Cerebellar cortex (tissue), 1 donor: ENCODE measurements at regions not wholly inside any gene's neighbourhood (a gene's known extent, or its start where the extent isn't known, plus 50 kb on each side); places are given as distances from the start of the nearest gene placed in this dataset.
A peak's percentile ranks its signal among the peaks of the same experiment; 100 is the strongest.
"Not testable (repeated sequence)": the region's sequence is repeated elsewhere in the genome, so short reads cannot be mapped to it uniquely, and the experiment has no call there.

ENCODE experiments used
- DNase-seq: peaks from one replicate; pipeline ENCODE4 v3.0.0-alpha.2; 2015; ENCODE audit warnings: low spot score

DNA sequence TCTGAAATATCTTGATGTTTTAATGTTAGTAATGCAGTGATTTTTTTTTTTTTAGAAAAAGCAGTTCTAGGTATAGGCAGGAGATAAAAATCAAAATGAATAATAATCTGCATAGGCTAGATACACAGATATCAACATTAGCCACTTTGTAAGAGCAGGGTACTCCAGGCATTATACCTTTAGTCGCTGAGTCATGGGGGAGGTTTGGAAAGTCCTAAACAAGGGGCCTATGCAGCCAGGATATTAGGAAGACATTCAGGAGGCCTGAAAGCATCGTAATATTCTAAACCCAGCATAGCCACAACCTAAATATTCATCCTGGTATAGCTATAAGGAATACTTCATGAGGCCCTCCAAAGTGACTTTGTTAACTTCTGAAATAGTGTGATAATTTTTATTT is 258.1 kb upstream of the NECTIN3 start:
- DNase-seq, result no peak

GRCh38 chr3:110814170-110815007 is 257.2 kb upstream of the NECTIN3 start:
- no peak for DNase-seq

- no peak for DNase-seq
Observed at GRCh38 chr3:110815008-110815583, 256.5 kb upstream of the NECTIN3 start.

DNA sequence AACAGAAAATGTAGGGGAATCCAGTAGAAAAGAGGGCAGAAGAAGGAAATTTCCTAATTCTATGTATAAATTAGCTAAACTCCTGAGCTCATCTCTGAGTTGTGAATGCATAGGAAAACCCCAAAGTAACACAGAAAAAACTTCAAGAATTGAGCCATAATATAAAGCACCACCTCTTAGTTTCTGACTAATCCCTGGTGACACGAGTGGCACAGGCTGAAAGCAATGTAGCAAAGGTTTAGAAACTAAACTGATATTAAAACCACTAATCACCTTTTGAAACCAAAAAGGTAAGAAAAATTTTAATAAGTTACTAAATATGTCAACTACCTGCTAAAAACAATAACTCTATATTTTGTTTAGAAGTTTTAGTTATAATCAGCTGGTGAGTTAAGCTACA is 255.6 kb upstream of the NECTIN3 start:
- DNase-seq, result no peak

- no peak for DNase-seq
Observed at GRCh38 chr3:110821586-110821985, 250.0 kb upstream of the NECTIN3 start.

- DNase-seq, result no peak
Observed at GRCh38 chr3:110822971-110823370, 248.6 kb upstream of the NECTIN3 start.

DNA sequence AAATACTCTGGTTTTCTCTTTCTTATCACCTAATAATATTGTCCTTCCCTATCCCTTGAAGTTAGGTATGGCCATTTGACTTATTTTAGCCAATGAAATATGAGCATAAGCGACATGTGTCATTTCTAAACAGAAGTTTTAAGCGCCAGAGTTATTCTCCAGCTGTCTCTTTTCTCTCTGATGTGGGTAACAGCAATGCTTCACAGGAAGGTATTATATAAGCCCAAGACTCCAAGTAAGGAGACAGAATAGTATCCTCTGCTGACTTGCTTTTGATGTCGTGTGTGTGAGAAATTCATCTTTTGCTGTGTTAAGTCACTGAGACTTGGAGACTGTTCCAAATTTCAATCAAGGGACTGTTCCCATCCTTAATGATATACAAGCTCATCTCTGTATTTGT is 224.6 kb upstream of the NECTIN3 start:
- no peak for DNase-seq

- no peak for DNase-seq
Observed at GRCh38 chr3:110849064-110849463, 222.6 kb upstream of the NECTIN3 start.

DNA sequence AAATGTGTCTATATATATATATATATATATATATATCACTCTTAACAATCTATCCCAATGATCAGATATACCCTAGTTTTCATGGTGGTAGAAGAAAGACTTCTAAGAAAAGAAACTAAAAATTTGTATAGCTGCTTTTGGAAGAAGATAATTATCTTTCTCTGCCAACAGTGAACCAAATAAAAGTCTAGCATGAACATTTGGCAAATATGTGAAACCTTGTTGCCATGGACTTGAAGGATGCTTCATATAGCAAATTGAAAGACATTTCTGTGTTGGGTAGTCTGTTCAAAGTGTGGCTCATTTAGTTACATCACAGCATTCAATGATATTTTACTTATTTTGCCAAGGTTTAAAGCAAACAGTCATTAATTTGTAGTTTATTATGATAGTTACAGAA is 219.9 kb upstream of the NECTIN3 start:
- no peak for DNase-seq

DNA sequence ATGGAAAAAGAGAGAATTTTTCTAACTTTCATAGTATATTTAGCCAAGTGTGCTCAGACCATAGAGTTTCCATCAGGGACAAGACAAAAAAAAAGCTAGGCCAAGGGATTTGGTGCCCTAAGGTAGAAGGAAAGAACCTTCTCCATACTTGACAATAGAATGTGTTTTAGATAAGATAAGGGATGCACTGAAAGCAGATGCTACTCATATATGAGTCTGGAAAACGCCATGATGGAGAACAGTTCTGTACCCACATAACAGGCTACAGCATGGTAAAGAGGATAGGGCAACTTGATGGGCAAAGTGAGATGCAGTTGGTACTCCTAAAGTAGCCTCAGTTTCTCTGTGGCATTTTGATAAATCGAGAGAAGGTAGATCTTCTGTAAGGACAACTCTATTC is 216.4 kb upstream of the NECTIN3 start:
- DNase-seq, result no peak

DNA sequence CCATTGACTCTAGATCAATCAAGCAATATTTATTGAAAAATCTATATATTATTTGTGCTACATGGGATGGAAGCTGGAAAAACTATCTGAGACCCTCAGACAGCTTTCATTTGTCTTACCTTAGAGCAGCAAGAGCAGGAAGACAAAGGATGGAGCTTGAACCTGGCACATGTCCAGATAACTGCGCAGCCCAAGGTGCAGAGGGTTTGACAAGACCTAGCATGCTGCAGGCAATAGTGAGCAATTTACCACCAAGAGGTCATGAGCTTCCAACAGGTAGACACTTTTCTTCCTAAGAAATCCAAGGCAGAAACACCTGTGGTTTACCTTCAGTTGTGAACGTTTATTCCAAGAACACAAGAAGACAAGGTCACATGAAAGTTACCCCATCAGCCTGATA is 214.7 kb upstream of the NECTIN3 start:
- no peak for DNase-seq

DNA sequence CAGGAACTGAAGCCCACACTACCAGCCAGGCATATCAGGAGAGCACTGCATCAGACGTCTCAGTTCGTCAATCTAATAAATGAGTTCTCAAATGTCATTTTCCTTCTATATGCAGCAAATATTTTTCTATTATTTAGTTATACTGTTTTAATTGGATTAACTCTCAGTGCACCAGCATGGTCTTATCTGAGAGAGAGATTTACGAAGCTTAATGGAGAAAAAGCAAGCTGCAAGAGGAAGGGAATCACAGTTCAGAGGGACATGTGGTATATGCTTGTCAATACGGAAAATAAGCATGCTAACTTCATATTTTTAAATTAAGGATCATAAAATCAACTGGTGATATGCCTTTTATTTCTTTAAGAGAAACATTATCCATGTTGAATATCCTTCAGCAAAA is 213.1 kb upstream of the NECTIN3 start:
- DNase-seq, result no peak

DNA sequence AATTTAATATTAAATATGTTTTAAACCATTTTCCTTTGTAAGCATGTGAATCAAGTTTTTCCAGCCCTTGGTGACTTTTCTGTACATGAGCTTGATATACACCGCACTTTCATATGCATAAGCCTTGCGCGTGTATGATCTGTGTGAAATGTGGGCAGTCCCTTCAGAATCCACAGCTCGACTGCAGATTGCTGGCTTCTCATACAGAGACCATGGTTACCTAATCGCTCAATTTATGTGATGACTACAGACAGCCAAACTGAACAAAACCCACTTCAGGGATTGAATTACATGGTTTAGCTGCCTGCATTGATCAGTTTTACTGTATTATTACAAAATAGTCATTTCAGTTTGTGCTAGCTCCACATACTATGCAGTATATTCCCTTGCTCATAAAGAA is 212.3 kb upstream of the NECTIN3 start:
- DNase-seq, result no peak

- DNase-seq, result no peak
Observed at GRCh38 chr3:110859993-110860392, 211.6 kb upstream of the NECTIN3 start.

DNA sequence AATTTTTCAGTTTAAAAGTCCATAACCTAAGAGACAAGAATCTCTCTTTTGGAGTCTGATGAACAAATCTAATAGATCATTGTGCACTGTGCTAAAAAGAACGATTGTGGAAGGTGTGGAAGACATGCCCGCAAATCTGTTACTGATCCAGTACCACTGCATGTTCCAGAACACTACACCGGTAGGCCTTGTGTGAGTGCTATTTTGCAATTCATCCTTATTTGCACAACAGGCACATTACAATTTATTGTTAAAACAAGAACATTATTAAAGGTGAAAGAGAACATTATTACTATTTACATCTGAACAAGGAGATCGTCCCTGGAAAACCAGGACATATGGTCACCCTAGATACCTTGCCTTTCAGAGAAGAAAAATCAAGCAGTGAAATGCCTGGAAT is 205.7 kb upstream of the NECTIN3 start:
- DNase-seq, result no peak

DNA sequence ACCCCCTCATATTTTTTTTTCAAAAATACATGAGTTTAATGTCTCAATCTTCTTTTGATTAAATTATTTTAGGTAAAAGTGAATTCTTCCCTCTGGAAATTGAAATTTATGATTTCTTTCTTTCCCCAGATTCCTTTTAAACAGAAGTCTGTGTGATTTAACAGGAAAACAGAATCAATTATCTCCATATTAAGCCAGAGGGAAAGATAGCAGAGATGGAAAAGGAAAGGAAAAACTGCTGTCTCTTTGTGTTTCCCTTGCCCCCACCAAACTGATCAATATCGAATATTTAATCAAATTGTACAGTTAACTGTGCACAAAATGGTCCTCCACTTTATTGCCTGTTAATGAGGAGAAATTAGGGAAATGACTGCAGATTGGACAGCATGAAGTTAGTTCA is 203.5 kb upstream of the NECTIN3 start:
- DNase-seq, result no peak

DNA sequence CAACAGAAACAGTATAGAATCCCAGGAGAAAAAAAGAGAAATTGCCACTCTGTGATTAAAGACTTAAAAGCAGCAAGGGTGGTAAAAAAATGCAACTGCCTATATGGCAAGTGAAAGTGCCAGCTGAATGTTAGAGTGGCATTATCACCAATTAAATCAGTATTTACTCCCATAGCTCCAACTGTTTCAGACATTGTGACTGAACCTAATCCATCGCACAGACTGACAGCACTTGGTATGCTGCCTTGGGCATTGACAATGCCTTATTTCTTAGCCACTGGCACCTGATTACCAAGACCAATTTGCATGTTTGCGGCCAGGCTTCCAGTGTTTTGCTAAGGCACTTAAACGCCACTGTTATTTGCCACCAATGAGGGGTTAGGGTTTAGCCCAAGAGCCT is 201.9 kb upstream of the NECTIN3 start:
- no peak for DNase-seq

DNA sequence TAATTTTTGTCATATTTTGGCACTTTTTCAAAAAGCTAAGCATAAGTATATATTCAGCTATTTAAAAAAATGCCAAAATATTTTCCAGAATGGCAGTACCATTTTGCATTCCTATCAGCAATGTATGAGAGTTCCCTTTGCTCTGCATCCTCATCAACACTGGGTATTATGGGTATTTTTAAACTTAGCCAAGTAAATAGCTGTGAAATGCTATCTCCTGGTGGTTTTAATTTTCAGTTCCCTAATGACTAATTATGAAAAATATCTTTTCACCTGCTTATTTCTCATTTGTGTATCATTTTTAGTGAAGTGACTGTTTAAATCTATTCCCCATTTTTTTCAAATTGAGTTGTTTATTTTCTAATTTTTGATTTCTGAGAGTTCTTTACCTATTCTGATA is 199.7 kb upstream of the NECTIN3 start:
- no peak for DNase-seq

DNA sequence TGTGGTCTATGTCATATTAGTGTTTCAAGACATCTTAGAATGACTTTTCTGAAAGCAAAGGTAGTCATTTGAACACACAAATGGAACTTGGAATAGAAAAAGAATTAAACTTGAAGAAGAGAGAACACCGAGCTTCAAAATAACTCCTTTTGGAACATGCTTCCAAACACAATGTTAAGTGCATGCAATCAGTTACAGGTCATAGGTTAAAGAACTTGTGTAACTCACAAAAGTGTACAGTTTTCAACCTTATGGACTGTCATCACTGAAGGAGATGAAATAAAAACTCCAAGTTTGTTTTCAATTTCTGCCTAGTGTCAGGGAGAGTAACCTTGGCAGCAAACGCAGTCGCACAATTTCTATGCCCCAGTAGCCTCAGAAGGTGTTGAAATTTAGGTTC is 192.9 kb upstream of the NECTIN3 start:
- DNase-seq, result no peak

GRCh38 chr3:110881069-110881468 is 190.5 kb upstream of the NECTIN3 start:
- DNase-seq, result peak; percentile 5

- no peak for DNase-seq
Observed at GRCh38 chr3:110886222-110886893, 185.3 kb upstream of the NECTIN3 start.

- no peak for DNase-seq
Observed at GRCh38 chr3:110887176-110887575, 184.4 kb upstream of the NECTIN3 start.

DNA sequence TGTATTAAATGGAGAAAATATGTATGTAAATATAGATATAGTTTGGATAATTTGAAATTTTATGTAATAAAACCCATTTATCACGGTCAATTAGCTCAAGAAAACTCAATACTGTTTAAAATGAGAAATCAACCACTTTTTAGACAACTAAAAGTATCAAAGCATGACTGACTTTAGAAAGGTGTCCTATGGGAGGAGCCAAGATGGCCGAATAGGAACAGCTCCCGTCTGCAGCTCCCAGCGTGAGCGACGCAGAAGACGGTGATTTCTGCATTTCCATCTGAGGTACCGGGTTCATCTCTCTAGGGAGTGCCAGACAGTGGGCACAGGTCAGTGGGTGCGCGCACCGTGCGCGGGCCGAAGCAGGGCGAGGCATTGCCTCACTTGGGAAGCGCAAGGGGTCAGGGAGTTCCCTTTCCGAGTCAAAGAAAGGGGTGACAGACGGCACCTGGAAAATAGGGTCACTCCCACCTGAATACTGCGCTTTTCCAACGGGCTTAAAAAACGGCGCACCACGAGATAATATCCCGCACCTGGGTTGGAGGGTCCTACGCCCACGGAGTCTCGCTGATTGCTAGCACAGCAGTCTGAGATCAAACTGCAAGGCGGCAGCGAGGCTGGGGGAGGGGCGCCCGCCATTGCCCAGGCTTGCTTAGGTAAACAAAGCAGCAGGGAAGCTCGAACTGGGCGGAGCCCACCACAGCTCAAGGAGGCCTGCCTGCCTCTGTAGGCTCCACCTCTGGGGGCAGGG is 182.8 kb upstream of the NECTIN3 start:
- DNase-seq, result not testable (repeated sequence)
